Peyer's patch (tissue), 4 donors: ENCODE measurements at regions not wholly inside any gene's neighbourhood (a gene's known extent, or its start where the extent isn't known, plus 50 kb on each side); places are given as distances from the start of the nearest gene placed in this dataset.

ENCODE experiments used
- DNase-seq, 3 donors: peaks; one replicate each; pipeline ENCODE4 v3.0.0-alpha.2; 2017 to 2019
- H3K27ac ChIP-seq, 4 donors: fragments of 200-600 bp; sonication (generic); one replicate each; pipeline ENCODE4 v1.5.1; 2016 to 2019
- H3K27me3 ChIP-seq, 2 donors: fragments of 200-600 bp; sonication (generic); one replicate each; pipeline ENCODE4 v1.5.1; 2019
- H3K36me3 ChIP-seq, 3 donors: fragments of 200-600 bp; sonication (generic); one replicate each; pipeline ENCODE4 v1.5.1; 2016 to 2019
- H3K4me1 ChIP-seq, 4 donors: fragments of 200-600 bp; sonication (generic); one replicate each; pipeline ENCODE4 v1.5.1; 2016 to 2019
- H3K4me3 ChIP-seq, 4 donors: fragments of 200-600 bp; sonication (generic); 1 replicate in 3 of 4; 2 replicates in 1 of 4; pipeline ENCODE4 v1.5.1; 2016 to 2019; ENCODE audit warnings: mild to moderate bottlenecking in 1 of 4
- H3K9me3 ChIP-seq, 4 donors: fragments of 200-600 bp; sonication (generic); one replicate each; pipeline ENCODE4 v1.5.1; 2016 to 2019; ENCODE audit warnings: mild to moderate bottlenecking in 1 of 4
- CTCF ChIP-seq, 6 experiments: fragments of 450-650 bp in 4 of 6; fragments of 200-600 bp in 2 of 6; sonication (generic) in 1 of 6; IDR thresholded peaks; one replicate each; pipeline ENCODE4 v1.5.1; 2017 to 2019; ENCODE audit warnings: antibody characterized with exemption in 6 of 6, mild to moderate bottlenecking in 3 of 6, moderate library complexity in 1 of 6
- POLR2A ChIP-seq, 2 donors: fragments of 450-650 bp; IDR thresholded peaks; one replicate each; pipeline ENCODE4 v1.5.1; 2017; ENCODE audit warnings: antibody characterized with exemption in 2 of 2, mild to moderate bottlenecking in 2 of 2, moderate library complexity in 2 of 2

GRCh38 chr4:101669832-101670188, 120.7 kb upstream of the BANK1 start:
- no peaks in the 10 kb centered on the region for H3K36me3 ChIP-seq
- H3K4me3 ChIP-seq = no peak overlapping the region
- TF ChIP-seq CTCF (IDR thresholded peaks at IDR 0.05) (no peak), POLR2A (IDR thresholded peaks at IDR 0.05) (no peak)
- DNase-seq = no peak
- H3K4me1 ChIP-seq = no peaks in the 10 kb centered on the region
- no peak overlapping the region for H3K27ac ChIP-seq
- H3K9me3 ChIP-seq = no peaks in the 10 kb centered on the region
- no peaks in the 10 kb centered on the region for H3K27me3 ChIP-seq

GRCh38 chr4:101669138-101669831, 121.2 kb upstream of the BANK1 start:
- TF ChIP-seq CTCF (IDR thresholded peaks at IDR 0.05) (no peak), POLR2A (IDR thresholded peaks at IDR 0.05) (no peak)
- Histone ChIP-seq H3K27ac (no peak overlapping the region), H3K4me1 (no peaks in the 10 kb centered on the region), H3K27me3 (no peaks in the 10 kb centered on the region), H3K4me3 (no peak overlapping the region), H3K9me3 (no peaks in the 10 kb centered on the region), H3K36me3 (no peaks in the 10 kb centered on the region)
- no peak for DNase-seq

- TF ChIP-seq CTCF (IDR thresholded peaks at IDR 0.05) = no peak
- no peak for TF ChIP-seq POLR2A (IDR thresholded peaks at IDR 0.05)
- no peaks in the 10 kb centered on the region for H3K4me1 ChIP-seq
- DNase-seq = no peak
- H3K27me3 ChIP-seq = no peaks in the 10 kb centered on the region
- no peak overlapping the region for H3K4me3 ChIP-seq
- no peaks in the 10 kb centered on the region for H3K9me3 ChIP-seq
- H3K36me3 ChIP-seq = no peaks in the 10 kb centered on the region
- H3K27ac ChIP-seq = no peak overlapping the region
These were observed 123.2 kb upstream of the BANK1 start for GRCh38 chr4:101667348-101667747.

- H3K27me3 ChIP-seq = no peaks in the 10 kb centered on the region
- no peak overlapping the region for H3K27ac ChIP-seq
- no peak for DNase-seq
- H3K4me3 ChIP-seq = no peak overlapping the region
- H3K36me3 ChIP-seq = no peaks in the 10 kb centered on the region
- no peaks in the 10 kb centered on the region for H3K9me3 ChIP-seq
- TF ChIP-seq POLR2A (IDR thresholded peaks at IDR 0.05) (no peak), CTCF (IDR thresholded peaks at IDR 0.05) (no peak)
- no peaks in the 10 kb centered on the region for H3K4me1 ChIP-seq
These were observed 129.9 kb upstream of the BANK1 start for GRCh38 chr4:101660607-101661006.

- no peak overlapping the region for H3K4me3 ChIP-seq
- TF ChIP-seq POLR2A (IDR thresholded peaks at IDR 0.05) (no peak), CTCF (IDR thresholded peaks at IDR 0.05) (no peak)
These were observed 134.7 kb upstream of the BANK1 start for GRCh38 chr4:101655857-101656256.

GRCh38 chr4:101655005-101655404, 135.5 kb upstream of the BANK1 start:
- Histone ChIP-seq H3K9me3 (no peaks in the 10 kb centered on the region), H3K27me3 (no peaks in the 10 kb centered on the region), H3K36me3 (no peaks in the 10 kb centered on the region), H3K27ac (no peak overlapping the region), H3K4me1 (no peaks in the 10 kb centered on the region), H3K4me3 (no peak overlapping the region)
- TF ChIP-seq CTCF (IDR thresholded peaks at IDR 0.05) = no peak
- DNase-seq = no peak

More at GRCh38 chr4:101655857-101656256, 134.7 kb upstream of the BANK1 start:
- DNase-seq = no peak
- no peaks in the 10 kb centered on the region for H3K36me3 ChIP-seq
- no peak overlapping the region for H3K27ac ChIP-seq
- H3K4me1 ChIP-seq = no peaks in the 10 kb centered on the region
- H3K27me3 ChIP-seq = no peaks in the 10 kb centered on the region
- no peaks in the 10 kb centered on the region for H3K9me3 ChIP-seq
